HG02642 (cell line): ENCODE measurements at regions not wholly inside any gene's neighbourhood (a gene's known extent, or its start where the extent isn't known, plus 50 kb on each side); places are given as distances from the start of the nearest gene placed in this dataset.

ENCODE experiments used
- ATAC-seq: cut with Tn5 transposase; IDR thresholded peaks from one replicate; pipeline ENCODE4 v1.9.1; 2021; ENCODE audit warnings: mild to moderate bottlenecking; ENCODE audit not compliant: unreplicated experiment, poor library complexity

GRCh38 chr2:147657086-147658000, 187.5 kb upstream of the ACVR2A start:
- no peak for ATAC-seq

GRCh38 chr2:147649998-147650397, 194.8 kb upstream of the ACVR2A start:
- ATAC-seq: no peak

GRCh38 chr2:147649286-147649685, 195.5 kb upstream of the ACVR2A start:
- no peak for ATAC-seq

GRCh38 chr2:147648471-147648870, 196.4 kb upstream of the ACVR2A start:
- no peak for ATAC-seq

- ATAC-seq: no peak
Observed at GRCh38 chr2:147647816-147648215, 197.0 kb upstream of the ACVR2A start.

- ATAC-seq: no peak
Observed at GRCh38 chr2:147646818-147647468, 197.9 kb upstream of the ACVR2A start.

- no peak for ATAC-seq
Observed at GRCh38 chr2:147644491-147644890, 200.3 kb upstream of the ACVR2A start.

- ATAC-seq: no peak
Observed at GRCh38 chr2:147642765-147643164, 202.1 kb upstream of the ACVR2A start.

- no peak for ATAC-seq
Observed at GRCh38 chr2:147641651-147642050, 203.2 kb upstream of the ACVR2A start.

- ATAC-seq: peak; percentile 78
Observed at GRCh38 chr2:147639891-147640290, 204.9 kb upstream of the ACVR2A start.

- ATAC-seq: no peak
Observed at GRCh38 chr2:147639386-147639785, 205.4 kb upstream of the ACVR2A start.

GRCh38 chr2:147636886-147637285, 207.9 kb upstream of the ACVR2A start:
- no peak for ATAC-seq

GRCh38 chr2:147636238-147636882, 208.5 kb upstream of the ACVR2A start:
- no peak for ATAC-seq

GRCh38 chr2:147634826-147635225, 210.0 kb upstream of the ACVR2A start:
- no peak for ATAC-seq

GRCh38 chr2:147632198-147632597, 212.6 kb upstream of the ACVR2A start:
- no peak for ATAC-seq

- ATAC-seq: no peak
Observed at GRCh38 chr2:147631294-147631693, 213.5 kb upstream of the ACVR2A start.

- ATAC-seq: no peak
Observed at GRCh38 chr2:147630585-147630984, 214.2 kb upstream of the ACVR2A start.

- peak; percentile 46 for ATAC-seq
Observed at GRCh38 chr2:147628971-147629421, 215.8 kb upstream of the ACVR2A start.

- peak; percentile 89 for ATAC-seq
Observed at GRCh38 chr2:147623328-147623727, 221.5 kb upstream of the ACVR2A start.

- no peak for ATAC-seq
Observed at GRCh38 chr2:147621656-147622197, 223.1 kb upstream of the ACVR2A start.

GRCh38 chr2:147619808-147620207, 225.0 kb upstream of the ACVR2A start:
- ATAC-seq: no peak
